AG04449 (cell line): ENCODE measurements at regions not wholly inside any gene's neighbourhood (a gene's known extent, or its start where the extent isn't known, plus 50 kb on each side); places are given as distances from the start of the nearest gene placed in this dataset.
A peak's percentile ranks its signal among the peaks of the same experiment; 100 is the strongest.

Source experiments
- CTCF ChIA-PET: fragments of 350-600 bp; formaldehyde crosslinking; extraction: SDS; loops from one replicate; lab custom pipeline; 2021; ENCODE audit warnings: antibody characterized with exemption; lab: Yijun Ruan, JAX
- POLR2A ChIA-PET: fragments of 400-600, 350-600 bp; formaldehyde crosslinking; extraction: SDS; loops from one replicate; lab custom pipeline; 2020; ENCODE audit warnings: antibody characterized with exemption, inconsistent platforms; lab: Yijun Ruan, JAX
- DNase-seq: peaks from one replicate; pipeline ENCODE4 v3.0.0-alpha.2; 2010; ENCODE audit warnings: low read depth, low spot score
- H3K4me3 ChIP-seq: 2 replicates; pipeline ENCODE4 v1.5.1; 2011; ENCODE audit warnings: low read depth, mild to moderate bottlenecking, control low read depth, low read length
- CTCF ChIP-seq: IDR thresholded peaks from one replicate; pipeline ENCODE4 v1.5.1; 2011; ENCODE audit warnings: mild to moderate bottlenecking, moderate library complexity, low read length, control low read depth, inconsistent platforms; ENCODE audit not compliant: insufficient read depth; ENCODE audit errors: missing control alignments

- ChIA-PET CTCF (interaction anchor here (0.9 to 2.0 kb wide), 3 partner anchors 14 to 346 kb away, joined by 4 to 12 read pairs (median 4); no protein-coding TSS in a partner anchor), POLR2A (interaction anchor here (1.0 kb wide), 1 partner anchor 15 kb away, joined by 3 read pairs; no protein-coding TSS in a partner anchor)
- TF ChIP-seq CTCF: no peak
- DNase-seq: no peak
- no peak overlapping the region for H3K4me3 ChIP-seq
Measured at GRCh38 chr12:77339610-77340009, 274.2 kb upstream of the E2F7 start.

GRCh38 chr12:77337362-77337761 lies 272.0 kb upstream of the E2F7 start:
- no peak for DNase-seq
- ChIA-PET CTCF (interaction anchor here (1.0 to 1.2 kb wide), 2 partner anchors 12 to 13 kb away, joined by 3 read pairs; no protein-coding TSS in a partner anchor), POLR2A (no interaction called here)
- no peak for TF ChIP-seq CTCF
- H3K4me3 ChIP-seq: no peak overlapping the region

- POLR2A ChIA-PET: no interaction called here
Measured at GRCh38 chr12:77334806-77335205, 269.4 kb upstream of the E2F7 start.

GRCh38 chr12:77328326-77328725 lies 263.0 kb upstream of the E2F7 start:
- ChIA-PET CTCF (no interaction called here), POLR2A (no interaction called here)
- no peak for TF ChIP-seq CTCF

More at GRCh38 chr12:77334806-77335205, 269.4 kb upstream of the E2F7 start:
- H3K4me3 ChIP-seq: no peak overlapping the region
- CTCF ChIA-PET: interaction anchor here (1.3 kb wide), 1 partner anchor 10 kb away, joined by 6 read pairs; no protein-coding TSS in a partner anchor
- no peak for TF ChIP-seq CTCF
- no peak for DNase-seq

GRCh38 chr12:77325511-77326236 lies 260.3 kb upstream of the E2F7 start:
- peak overlapping the region; percentile 73 for H3K4me3 ChIP-seq
- ChIA-PET POLR2A (no interaction called here), CTCF (interaction anchor here (0.7 to 7.0 kb wide), 7 partner anchors 10 to 361 kb away, joined by 3 to 26 read pairs (median 6); no protein-coding TSS in a partner anchor)
- DNase-seq: no peak
- no peak for TF ChIP-seq CTCF

More at GRCh38 chr12:77328326-77328725, 263.0 kb upstream of the E2F7 start:
- no peak for DNase-seq
- no peak overlapping the region for H3K4me3 ChIP-seq
